GM21619 (cell line): ENCODE measurements at regions not wholly inside any gene's neighbourhood (a gene's known extent, or its start where the extent isn't known, plus 50 kb on each side); places are given as distances from the start of the nearest gene placed in this dataset.

Experiments used
- ATAC-seq: cut with Tn5 transposase; IDR thresholded peaks from one replicate; pipeline ENCODE4 v1.9.1; 2021; ENCODE audit not compliant: unreplicated experiment

GRCh38 chr3:88535563-88535962 lies 385.8 kb downstream of the C3orf38 start:
- ATAC-seq, result no peak

DNA sequence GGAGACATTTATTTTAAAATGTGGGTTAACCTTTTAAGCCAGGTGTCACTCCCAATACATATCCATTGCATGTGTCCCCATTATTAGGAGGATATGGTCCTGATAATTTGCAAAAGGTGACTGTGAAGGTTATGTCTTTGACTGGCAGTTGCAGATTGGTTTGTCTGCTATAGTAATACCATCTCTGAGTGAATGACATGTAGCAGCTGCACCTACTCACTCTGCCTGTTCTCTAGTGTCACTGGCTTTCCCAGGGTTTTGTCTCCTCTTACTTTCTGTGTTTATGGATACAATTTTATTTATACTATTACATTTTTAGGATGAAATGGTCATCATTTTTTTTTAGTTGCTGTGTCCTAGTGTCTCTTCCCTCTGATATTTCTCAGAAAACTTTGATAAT lies 393.2 kb downstream of the C3orf38 start:
- ATAC-seq, result no peak

- no peak for ATAC-seq
These were observed 422.7 kb downstream of the C3orf38 start for GRCh38 chr3:88572450-88572849.

DNA sequence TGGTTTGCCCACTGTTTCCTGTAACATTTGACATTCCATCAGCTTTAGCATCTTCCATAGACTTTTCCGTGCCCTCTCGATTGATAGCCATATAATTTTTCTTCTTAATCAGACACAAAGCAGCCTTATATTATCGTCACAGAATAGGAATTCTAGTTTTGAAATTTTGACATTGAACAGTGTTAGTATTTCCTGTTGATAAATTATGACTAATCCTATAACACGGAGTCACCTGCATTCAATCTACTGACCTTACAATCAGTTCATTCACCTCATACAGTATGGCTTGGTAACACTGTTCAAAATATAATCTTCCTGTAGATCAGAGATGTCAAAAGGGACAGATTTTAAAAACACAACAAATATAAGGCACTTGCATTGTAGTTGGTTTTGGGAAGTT lies 423.7 kb downstream of the C3orf38 start:
- no peak for ATAC-seq

DNA sequence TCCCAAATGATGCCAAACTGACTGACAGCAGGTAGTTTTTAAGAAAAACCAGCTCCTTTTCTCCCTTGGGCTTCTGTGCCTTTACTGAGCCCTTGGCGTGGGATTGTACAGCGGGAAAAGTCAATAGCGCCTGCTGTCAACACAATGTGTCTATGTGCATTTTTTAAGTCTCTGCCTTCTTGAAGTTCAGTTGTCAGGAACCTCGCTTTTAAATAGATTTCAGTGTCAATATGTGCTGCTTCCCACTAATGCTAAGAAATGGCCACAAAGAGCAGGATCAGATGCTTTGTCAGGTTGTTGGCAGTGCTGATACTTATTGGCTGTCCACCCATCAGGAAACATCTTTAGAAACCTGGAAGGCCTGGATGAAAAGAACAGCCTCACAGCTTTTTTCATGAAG lies 424.4 kb downstream of the C3orf38 start:
- no peak for ATAC-seq

DNA sequence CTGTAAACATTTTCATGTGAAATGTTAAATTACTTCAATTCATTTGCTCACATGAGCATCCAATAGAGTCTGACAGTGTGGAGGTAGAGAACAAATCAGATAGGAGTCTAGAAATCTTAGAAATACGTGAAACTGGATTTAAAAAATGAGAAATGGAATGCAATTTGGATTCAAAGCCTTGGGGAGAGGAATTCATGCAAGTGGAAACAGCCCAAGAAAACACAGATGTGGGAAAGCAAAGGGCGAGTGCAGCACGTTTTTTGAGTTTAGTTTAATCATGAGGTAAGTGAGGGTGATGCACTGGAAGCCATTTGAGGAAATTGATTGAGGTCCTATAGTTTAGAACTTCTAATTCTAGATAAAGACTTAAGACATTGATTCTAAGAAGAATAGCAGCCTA lies 434.7 kb downstream of the C3orf38 start:
- no peak for ATAC-seq

- ATAC-seq, result no peak
These were observed 436.4 kb downstream of the C3orf38 start for GRCh38 chr3:88586121-88586640.

DNA sequence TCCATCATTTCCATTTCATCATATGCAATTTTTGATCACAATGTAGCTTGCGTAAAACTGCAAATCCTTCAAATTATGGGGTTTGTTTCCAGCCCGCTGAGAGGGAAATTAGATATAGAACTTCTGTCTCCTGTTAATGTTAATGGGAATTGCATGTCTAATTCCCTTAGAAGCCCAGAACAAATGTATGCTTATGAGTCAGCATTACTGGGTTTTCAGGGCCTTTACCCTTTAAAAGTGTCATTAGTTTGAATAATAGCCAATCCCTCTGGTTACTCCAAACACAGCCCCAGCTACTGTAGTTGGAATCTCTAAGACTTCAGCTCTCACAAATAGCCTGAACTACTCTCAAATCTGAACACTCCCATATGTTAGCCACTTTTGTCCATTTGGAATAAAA lies 439.4 kb downstream of the C3orf38 start:
- ATAC-seq, result no peak

DNA sequence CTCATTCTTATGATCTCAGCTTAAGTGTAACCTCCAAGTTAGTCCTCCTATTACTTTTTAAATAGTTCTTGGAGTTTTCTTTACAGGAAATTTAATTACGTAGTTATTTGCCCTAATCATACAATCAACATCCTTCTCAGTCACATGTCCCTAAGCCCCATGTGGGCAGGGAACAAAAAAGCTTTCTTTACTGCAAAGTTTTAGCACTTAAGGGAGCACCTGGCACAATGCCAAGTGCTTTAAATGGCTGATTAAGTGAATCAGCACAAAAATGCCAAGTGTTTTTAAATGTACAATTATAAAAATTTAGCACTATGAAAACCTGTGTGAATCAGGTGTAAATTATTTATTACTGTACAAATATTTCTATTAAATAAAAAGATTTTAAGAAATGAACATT lies 445.3 kb downstream of the C3orf38 start:
- no peak for ATAC-seq

DNA sequence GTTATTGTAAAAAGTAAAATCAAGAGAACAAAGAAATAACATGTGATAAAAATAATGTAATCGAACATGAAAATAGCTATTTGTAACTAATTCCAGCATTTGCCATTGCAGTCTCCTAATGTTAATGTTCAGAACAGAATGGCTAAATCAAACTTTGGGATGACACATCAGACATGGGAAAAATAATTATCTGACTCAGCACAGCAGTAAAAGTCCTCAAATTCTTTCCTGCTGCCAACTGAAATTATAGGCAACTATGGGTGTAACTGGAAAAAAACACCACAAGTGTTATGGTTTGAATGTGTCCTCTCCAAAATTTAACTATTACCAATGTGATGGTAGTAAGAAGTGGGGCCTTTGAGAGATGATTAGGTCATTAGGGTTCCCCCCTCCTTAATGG lies 446.7 kb downstream of the C3orf38 start:
- no peak for ATAC-seq

- ATAC-seq, result no peak
These were observed 461.1 kb downstream of the C3orf38 start for GRCh38 chr3:88610820-88611219.

- ATAC-seq, result no peak
These were observed 462.1 kb downstream of the C3orf38 start for GRCh38 chr3:88611826-88612326.

DNA sequence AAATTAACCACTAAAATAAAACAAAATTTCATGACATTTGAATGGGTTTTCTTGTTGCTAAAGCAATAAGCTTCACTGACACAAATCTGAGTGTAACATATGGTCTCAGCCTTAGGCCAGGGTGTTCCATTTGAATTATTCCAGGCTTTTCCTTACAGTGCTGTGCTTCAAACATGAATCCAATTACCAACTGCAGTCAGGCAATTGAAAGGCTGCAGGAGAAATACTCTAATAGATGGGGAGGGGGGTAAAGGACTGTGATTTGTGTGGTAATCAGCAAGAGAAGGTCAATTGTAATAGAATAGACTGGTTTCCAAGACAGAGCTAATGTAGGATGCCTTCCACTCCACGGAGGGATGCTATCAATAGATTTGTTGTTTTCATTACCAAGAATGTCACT lies 466.7 kb downstream of the C3orf38 start:
- no peak for ATAC-seq

DNA sequence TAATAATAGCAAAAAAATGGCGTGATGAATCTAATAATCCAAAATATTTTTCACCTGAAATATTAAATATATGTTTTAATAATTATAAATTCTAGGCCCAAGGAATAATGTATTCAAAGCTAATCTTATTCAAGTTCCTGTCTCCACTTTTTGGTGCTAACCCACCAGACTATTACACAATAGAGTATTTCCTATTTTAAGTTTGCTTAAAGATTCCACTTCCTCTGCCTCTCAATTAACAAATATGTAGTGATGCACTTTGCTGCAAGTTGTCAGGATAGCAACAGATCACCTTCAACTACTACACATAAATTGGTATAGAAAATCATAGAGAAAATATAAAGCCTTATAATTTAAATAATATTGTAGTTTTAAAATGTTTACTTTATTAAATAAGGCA lies 467.5 kb downstream of the C3orf38 start:
- no peak for ATAC-seq

- no peak for ATAC-seq
These were observed 468.4 kb downstream of the C3orf38 start for GRCh38 chr3:88618021-88618645.

DNA sequence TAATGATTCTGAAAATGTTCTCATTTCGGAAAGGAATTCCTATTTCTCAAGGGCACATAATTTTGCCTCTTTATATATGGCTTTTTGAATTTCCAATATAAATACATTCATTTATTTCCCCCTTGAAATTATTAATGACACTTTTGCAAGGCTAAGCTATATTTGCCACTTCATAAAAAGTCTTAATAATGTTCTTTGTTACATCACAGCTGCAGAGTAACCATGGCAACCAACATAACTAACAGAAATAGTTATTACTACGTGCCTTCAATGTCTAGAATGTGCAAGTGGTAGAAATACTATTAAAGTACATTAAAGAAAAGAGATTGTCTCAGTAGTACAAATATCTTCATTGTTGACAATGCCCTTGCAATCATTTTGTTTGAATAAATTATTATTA lies 471.8 kb downstream of the C3orf38 start:
- ATAC-seq, result no peak

- ATAC-seq, result no peak
These were observed 473.9 kb downstream of the C3orf38 start for GRCh38 chr3:88623709-88624108.

- ATAC-seq, result no peak
These were observed 476.8 kb downstream of the C3orf38 start for GRCh38 chr3:88626456-88627120.

- no peak for ATAC-seq
These were observed 478.5 kb upstream of the EPHA3 start for GRCh38 chr3:88628901-88629300.

DNA sequence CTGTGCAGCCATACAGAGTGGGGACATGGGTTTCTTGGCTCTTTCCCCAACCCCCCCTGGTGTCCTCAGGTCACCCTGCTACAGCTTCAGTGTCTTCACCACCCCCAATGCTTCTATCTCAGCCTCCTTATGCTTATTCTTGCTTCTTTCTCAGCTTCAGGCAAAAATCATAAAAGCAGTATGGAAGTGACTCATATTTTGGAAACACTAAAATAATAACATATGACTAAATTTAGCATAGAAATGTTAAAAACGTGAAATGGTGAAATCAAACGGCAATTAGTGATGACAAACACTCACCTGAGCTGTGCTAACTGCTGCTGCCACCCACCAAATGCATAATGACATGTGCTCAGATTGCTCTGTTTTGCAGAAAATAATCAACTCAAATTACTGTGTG lies 475.2 kb upstream of the EPHA3 start:
- ATAC-seq, result no peak

DNA sequence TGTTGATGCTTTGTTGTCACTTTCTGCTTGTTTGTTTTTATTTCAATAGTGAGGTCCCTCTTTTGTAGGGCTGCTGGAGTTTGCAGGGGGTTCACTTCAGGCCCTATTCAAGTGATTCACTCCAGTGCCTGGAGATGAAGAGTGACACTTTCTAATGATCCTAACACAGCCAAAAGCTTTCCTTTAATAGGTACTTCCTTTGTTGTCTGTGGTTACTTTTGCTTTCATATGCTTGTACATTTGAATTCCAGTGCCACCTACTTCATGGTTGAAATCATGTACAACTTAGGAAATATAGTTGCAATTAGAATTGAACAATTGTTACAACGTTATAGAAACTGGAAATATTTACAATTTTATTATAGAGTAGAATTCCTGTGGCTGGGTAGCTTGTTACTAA lies 466.8 kb upstream of the EPHA3 start:
- no peak for ATAC-seq

GRCh38 chr3:88641033-88641604 lies 466.3 kb upstream of the EPHA3 start:
- ATAC-seq, result no peak
